Gastroesophageal sphincter (tissue), 4 donors: ENCODE measurements at regions not wholly inside any gene's neighbourhood (a gene's known extent, or its start where the extent isn't known, plus 50 kb on each side); places are given as distances from the start of the nearest gene placed in this dataset.
A peak's percentile ranks its signal among the peaks of the same experiment; 100 is the strongest.

Experiments used
- ATAC-seq: fragments of 150-250 bp; one replicate; pipeline ENCODE4 v1.9.1; 2016; ENCODE audit warnings: mild to moderate bottlenecking, moderate library complexity
- H3K27ac ChIP-seq, 4 donors: fragments of 200-600 bp; sonication (generic) in 3 of 4; 1 replicate in 3 of 4; 2 replicates in 1 of 4; pipeline ENCODE4 v1.5.1; 2016 to 2019
- H3K27me3 ChIP-seq: fragments of 200-600 bp; sonication (generic); one replicate; pipeline ENCODE4 v1.5.1; 2019
- H3K36me3 ChIP-seq, 2 donors: fragments of 200-600 bp; sonication (generic); one replicate each; pipeline ENCODE4 v1.5.1; 2019; ENCODE audit warnings: control low read depth in 1 of 2
- H3K4me1 ChIP-seq, 3 donors: fragments of 200-600 bp; sonication (generic); 1 replicate in 2 of 3; 2 replicates in 1 of 3; pipeline ENCODE4 v1.5.1; 2016 to 2019; ENCODE audit warnings: control low read depth in 2 of 3
- H3K4me3 ChIP-seq, 2 donors: fragments of 200-600 bp; sonication (generic); one replicate each; pipeline ENCODE4 v1.5.1; 2019; ENCODE audit warnings: mild to moderate bottlenecking in 1 of 2, moderate library complexity in 1 of 2
- H3K9me3 ChIP-seq, 3 donors: fragments of 200-600 bp; sonication (generic); one replicate each; pipeline ENCODE4 v1.5.1; 2017 to 2019; ENCODE audit warnings: control low read depth in 2 of 3
- CTCF ChIP-seq, 4 experiments: fragments of 200-600 bp in 2 of 4; fragments of 450-650 bp in 2 of 4; sonication (generic) in 1 of 4; IDR thresholded peaks; one replicate each; pipeline ENCODE4 v1.5.1; 2017 to 2019; ENCODE audit warnings: antibody characterized with exemption in 4 of 4, mild to moderate bottlenecking in 2 of 4, moderate library complexity in 2 of 4
- EP300 ChIP-seq: sonication (generic); formaldehyde crosslinking; IDR thresholded peaks from one replicate; pipeline ENCODE4 v1.6.1; 2017; ENCODE audit warnings: antibody characterized with exemption, mild to moderate bottlenecking
- POLR2A ChIP-seq, 2 donors: fragments of 450-650 bp; IDR thresholded peaks; one replicate each; pipeline ENCODE4 v1.6.1; 2017; ENCODE audit warnings: antibody characterized with exemption in 2 of 2, mild to moderate bottlenecking in 2 of 2, moderate library complexity in 1 of 2
- POLR2AphosphoS5 ChIP-seq: sonication (generic); formaldehyde crosslinking; IDR thresholded peaks from one replicate; pipeline ENCODE4 v1.6.1; 2017; ENCODE audit warnings: antibody characterized with exemption
- WGBS, 2 donors: methylation state at CpG; one replicate each; pipeline ENCODE4 v1.1.5; 2018; ENCODE audit warnings: low coverage in 1 of 2; 5-methylcytosine and 5-hydroxymethylcytosine counted together

GRCh38 chrX:110414273-110414672, 55.6 kb downstream of the RTL9 start:
- H3K27ac ChIP-seq = no peak overlapping the region
- 40 to 55% methylated on average over 1 to 3 of the region's 3 CpGs for WGBS, 2 donors

GRCh38 chrX:110414679-110415439, 56.2 kb downstream of the RTL9 start:
- no peak overlapping the region for H3K27ac ChIP-seq

More at GRCh38 chrX:110414273-110414672, 55.6 kb downstream of the RTL9 start:
- TF ChIP-seq CTCF (IDR thresholded peaks at IDR 0.05) = no peak
- no peaks in the 10 kb centered on the region for H3K9me3 ChIP-seq
- H3K4me3 ChIP-seq = no peak overlapping the region
- no peak for ATAC-seq
- peaks cover 0 to 6% (median 0%) of the 10 kb centered on the region in 3 donors for H3K4me1 ChIP-seq
- no peaks in the 10 kb centered on the region for H3K36me3 ChIP-seq
- H3K27me3 ChIP-seq = no peaks in the 10 kb centered on the region

GRCh38 chrX:110415440-110416170, 57.0 kb downstream of the RTL9 start:
- H3K4me1 ChIP-seq = peaks cover 0 to 6% (median 0%) of the 10 kb centered on the region in 3 donors
- 61 to 79% methylated on average over 2 to 5 of the region's 6 CpGs for WGBS, 2 donors
- H3K36me3 ChIP-seq = no peaks in the 10 kb centered on the region
- no peak overlapping the region for H3K4me3 ChIP-seq
- no peak for ATAC-seq
- H3K9me3 ChIP-seq = no peaks in the 10 kb centered on the region
- no peak for TF ChIP-seq CTCF (IDR thresholded peaks at IDR 0.05)
- TF ChIP-seq POLR2A (IDR thresholded peaks at IDR 0.05) = no peak
- no peak for TF ChIP-seq POLR2AphosphoS5
- TF ChIP-seq EP300 = no peak
- no peak overlapping the region for H3K27ac ChIP-seq
- H3K27me3 ChIP-seq = no peaks in the 10 kb centered on the region

More at GRCh38 chrX:110414679-110415439, 56.2 kb downstream of the RTL9 start:
- no peak for ATAC-seq
- Histone ChIP-seq H3K36me3 (no peaks in the 10 kb centered on the region), H3K27me3 (no peaks in the 10 kb centered on the region), H3K4me1 (peaks cover 0 to 6% (median 0%) of the 10 kb centered on the region in 3 donors), H3K4me3 (no peak overlapping the region), H3K9me3 (no peaks in the 10 kb centered on the region)
- TF ChIP-seq EP300 = no peak
- TF ChIP-seq POLR2AphosphoS5 = no peak
- TF ChIP-seq POLR2A (IDR thresholded peaks at IDR 0.05) = no peak
- WGBS, 2 donors = 11 to 17% methylated on average over 1 of the region's 1 CpG

GRCh38 chrX:110417128-110417527, 58.5 kb downstream of the RTL9 start:
- H3K36me3 ChIP-seq = no peaks in the 10 kb centered on the region
- TF ChIP-seq POLR2AphosphoS5 (no peak), EP300 (no peak), CTCF (IDR thresholded peaks at IDR 0.05) (no peak), POLR2A (IDR thresholded peaks at IDR 0.05) (no peak)
- H3K4me3 ChIP-seq = no peak overlapping the region
- no peak for ATAC-seq
- H3K9me3 ChIP-seq = no peaks in the 10 kb centered on the region
- H3K27me3 ChIP-seq = no peaks in the 10 kb centered on the region
- WGBS, 2 donors = 86% methylated on average over 2 of the region's 4 CpGs; no CpG with 5 or more reads in 1 of the 2 donors
- peaks cover 0 to 6% (median 0%) of the 10 kb centered on the region in 3 donors for H3K4me1 ChIP-seq
- H3K27ac ChIP-seq = no peak overlapping the region

GRCh38 chrX:110418316-110419235, 59.9 kb downstream of the RTL9 start:
- no peaks in the 10 kb centered on the region for H3K4me1 ChIP-seq
- no peaks in the 10 kb centered on the region for H3K9me3 ChIP-seq
- H3K4me3 ChIP-seq = no peak overlapping the region
- WGBS, 2 donors = 28 to 29% methylated on average over 6 to 14 of the region's 22 CpGs
- H3K27ac ChIP-seq = no peak overlapping the region
- no peaks in the 10 kb centered on the region for H3K36me3 ChIP-seq
- H3K27me3 ChIP-seq = no peaks in the 10 kb centered on the region
- no peak for ATAC-seq
- TF ChIP-seq CTCF (IDR thresholded peaks at IDR 0.05) (peak in 2 of 4 experiments; percentile 29 to 33), EP300 (no peak), POLR2AphosphoS5 (no peak), POLR2A (IDR thresholded peaks at IDR 0.05) (no peak)
